HPDE6-E6E7 (cell line): ENCODE measurements at regions not wholly inside any gene's neighbourhood (a gene's known extent, or its start where the extent isn't known, plus 50 kb on each side); places are given as distances from the start of the nearest gene placed in this dataset.

Experiments used
- DNase-seq: peaks from one replicate; pipeline ENCODE4 v3.0.0; 2011; ENCODE audit warnings: missing footprints; ENCODE audit errors: extremely low spot score

DNA sequence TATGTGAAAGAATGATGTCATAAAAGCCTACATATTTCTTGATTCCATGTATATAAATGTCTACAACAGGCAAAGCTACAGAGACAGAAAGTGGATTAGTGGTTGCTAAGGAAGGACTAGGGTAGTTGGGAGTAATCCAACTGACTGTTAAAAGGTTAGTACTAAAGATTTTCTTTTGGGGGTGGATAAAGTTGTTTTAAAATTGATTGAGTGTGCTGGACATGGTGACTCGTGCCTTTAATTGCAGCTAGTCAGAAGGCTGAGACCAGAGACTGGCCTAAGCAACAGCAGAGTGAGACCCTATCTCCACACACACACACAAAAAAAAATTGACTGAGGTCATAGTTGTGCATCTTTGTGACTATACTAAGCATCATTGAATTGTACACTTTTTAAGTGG, 234.3 kb downstream of the C12orf50 start:
- DNase-seq, result no peak

DNA sequence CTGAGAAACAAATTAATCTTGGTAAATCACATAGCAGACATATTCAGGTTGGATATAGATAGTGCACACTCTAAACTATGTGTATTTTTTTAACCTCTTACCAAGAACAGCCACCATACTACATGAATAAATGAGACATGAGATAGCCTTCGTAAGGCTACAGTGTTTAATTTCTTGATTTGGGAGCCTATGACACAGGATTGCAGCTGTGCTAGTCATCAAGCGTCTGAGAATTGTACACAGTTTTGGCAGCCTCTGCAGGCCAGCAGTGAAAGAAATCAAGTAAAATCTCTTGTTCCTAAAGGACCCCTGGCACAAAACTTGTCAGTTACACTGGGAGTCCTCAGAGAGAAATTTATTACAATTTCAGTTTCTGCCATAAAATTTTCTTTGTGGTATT, 236.1 kb downstream of the C12orf50 start:
- DNase-seq, result no peak

DNA sequence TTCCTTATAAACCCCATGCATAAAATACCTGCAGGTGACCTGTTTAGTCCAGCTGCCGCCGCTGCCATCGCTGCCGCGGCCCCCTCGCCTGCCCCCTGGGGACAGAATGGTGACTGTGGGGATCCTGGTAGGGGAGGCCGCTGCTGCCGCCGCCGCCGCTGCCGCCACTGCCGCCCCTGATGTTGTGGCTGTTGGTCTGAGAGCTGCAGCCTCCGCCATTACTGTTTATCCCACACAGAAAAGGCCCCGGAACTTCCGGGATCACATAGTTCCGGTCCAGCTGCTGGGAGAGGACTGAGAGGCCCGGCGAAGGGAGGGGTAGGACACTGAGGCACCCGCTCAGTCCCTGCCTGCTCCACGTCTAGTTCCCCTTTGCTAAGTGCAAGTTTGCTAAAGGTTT, 244.9 kb downstream of the C12orf50 start:
- no peak for DNase-seq

DNA sequence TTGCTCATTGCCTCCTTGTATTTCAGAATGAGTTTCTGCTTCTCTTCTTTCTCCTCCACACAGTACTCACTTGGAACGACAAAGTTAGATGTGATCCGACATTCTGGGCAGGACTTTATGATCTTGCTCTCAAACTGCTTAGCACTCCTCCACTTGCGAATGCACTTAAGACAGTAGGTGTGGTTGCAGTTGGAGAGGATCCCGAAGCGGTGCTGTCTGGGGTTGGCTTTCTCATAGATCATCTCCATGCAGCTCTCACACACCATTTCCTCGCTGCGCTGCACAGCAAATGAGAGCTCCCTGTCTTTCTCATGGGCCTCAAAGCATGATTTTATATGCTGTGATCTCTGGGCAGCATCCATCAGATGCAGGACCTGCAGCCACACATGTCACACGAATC, 245.7 kb downstream of the C12orf50 start:
- no peak for DNase-seq

DNA sequence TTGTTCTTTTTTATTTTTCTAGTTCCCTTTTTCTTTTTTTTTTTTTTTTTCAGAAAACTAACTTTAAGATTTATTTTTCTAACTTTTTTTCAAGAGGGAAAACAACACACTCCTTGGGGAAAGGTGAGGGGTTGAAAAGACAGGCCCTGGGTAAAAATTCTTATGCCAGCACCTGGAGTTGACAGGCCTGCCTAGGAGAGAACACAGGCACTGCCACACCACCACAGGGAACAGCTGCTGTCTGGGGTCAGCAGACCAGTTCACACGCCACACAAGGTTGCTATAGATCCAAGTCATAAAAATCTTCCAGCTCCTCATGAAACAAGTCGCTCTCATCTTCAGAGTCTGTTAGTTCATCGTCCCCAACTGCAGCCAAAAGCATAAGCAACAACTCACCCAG, 246.4 kb downstream of the C12orf50 start:
- no peak for DNase-seq

DNA sequence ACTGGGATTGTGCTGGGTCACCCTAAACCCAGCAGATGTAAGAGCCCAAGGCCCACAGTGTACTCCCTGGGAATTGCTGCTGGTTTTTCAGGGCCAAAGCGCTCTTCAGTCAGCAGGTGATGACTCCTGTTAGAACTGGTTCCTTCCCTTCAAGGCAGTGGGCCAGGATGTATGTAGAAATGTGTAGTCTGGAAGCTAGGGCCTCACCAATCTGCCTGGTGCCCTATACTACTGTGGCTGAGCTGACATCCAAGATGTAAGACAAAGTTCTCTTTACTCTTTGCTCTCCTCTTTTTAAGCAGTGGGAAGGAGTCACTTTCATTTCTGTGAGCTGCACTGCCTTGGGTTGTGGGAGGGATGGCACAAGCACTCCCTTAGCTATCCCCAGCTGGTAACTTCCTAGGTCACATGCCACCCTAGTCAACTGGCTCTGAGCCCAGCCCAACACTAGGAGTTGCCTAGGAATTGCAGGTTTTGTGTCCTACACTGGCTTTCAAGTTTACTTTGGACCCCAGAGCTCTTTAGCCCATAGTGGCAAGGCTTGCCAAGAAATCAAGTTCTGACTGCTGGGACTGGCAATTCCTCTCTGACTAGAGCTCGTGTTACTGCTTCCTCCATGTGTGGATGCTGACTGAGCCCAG, 249.2 kb downstream of the C12orf50 start:
- DNase-seq, result no peak

DNA sequence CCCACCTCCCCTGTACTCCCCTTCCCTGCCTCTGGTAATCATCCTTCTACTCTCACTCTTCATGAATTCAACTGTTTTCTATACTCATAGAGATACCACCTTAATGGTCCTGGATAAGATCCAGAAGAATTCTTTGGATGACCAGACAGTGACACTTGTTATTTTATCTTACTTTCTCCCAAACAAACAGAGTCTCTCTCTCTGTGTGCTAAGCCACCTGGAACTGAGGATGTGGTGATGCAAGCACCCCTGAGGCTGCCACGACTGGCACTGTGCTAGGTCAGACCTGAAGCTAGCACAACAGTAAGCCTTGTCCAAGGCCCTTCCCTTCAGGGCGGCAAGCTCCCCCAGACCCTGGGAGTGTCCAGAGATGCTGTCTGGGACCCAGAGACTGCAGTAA, 250.2 kb downstream of the C12orf50 start:
- no peak for DNase-seq

DNA sequence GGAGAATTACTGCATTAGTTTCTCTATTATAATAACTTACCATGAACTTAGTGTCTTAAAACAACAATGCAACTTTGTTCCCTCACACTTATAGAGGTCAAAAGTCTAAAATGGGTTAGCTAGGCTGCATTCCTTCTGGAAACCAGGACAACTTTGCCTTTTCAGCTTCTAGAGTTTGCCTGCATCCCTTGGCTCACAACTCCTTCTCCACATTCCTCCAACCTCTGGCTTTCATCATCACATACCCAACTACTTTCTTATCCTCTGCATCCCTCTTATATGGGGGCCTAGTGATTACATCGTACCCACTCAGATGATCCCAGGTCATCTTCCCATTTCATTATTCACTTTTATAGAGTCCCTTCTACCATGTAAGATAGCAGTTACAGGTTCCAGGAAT, 251.1 kb downstream of the C12orf50 start:
- no peak for DNase-seq

DNA sequence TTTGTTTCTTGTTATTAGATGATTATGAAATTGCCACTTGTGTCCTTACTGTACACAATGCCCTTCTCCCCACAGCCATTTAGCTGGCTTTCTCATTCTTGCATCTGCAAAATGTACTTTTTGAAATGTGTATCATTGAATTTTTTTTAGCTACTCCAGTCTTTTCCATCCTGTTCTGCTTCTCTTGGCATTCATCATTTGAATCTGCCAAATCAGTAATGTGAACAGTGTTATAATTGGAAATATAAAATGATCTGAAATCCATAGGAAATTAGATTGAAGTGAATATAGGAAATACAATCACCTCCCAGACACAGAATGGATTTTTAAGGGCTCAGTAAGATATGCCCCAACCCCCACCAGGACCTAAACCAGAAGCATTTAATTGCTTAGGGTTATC, 253.4 kb downstream of the C12orf50 start:
- DNase-seq, result no peak

DNA sequence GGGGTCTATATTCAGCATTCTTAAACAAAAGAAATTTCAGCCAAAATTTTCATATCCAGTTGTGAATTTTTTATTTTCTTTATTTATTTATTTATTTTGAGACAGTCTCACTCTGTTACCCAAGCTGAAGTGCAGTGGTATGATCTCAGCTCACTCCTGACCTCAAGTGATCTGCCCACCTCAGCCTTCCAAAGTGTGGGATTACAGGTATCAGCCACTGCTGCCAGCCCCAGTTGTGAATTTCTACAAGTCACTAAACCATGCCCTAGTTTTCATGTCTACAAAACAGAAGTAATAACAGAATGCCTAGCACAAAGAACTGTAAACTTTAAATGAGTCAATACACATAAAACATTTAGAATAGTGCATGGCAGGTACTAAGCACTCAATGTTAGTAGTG, 254.2 kb downstream of the C12orf50 start:
- no peak for DNase-seq

DNA sequence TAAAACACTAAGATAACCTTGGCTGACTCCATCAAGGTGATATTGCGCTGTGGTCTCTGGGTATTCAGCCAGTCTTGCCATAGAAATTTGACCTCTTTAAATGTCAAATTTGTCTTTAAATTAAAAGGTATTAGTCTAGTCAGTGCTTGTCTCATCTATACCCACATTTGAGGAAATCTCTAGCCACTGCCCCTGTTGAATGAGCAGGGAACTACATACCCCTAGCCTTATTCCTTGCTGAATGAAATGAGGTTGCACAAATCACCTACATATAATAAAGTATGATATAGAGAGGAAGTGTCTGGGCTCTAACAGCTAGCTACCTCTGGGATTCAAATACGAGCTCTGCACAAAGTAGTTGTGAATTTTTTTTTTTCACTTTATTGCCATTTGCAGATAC, 256.8 kb downstream of the C12orf50 start:
- DNase-seq, result no peak

DNA sequence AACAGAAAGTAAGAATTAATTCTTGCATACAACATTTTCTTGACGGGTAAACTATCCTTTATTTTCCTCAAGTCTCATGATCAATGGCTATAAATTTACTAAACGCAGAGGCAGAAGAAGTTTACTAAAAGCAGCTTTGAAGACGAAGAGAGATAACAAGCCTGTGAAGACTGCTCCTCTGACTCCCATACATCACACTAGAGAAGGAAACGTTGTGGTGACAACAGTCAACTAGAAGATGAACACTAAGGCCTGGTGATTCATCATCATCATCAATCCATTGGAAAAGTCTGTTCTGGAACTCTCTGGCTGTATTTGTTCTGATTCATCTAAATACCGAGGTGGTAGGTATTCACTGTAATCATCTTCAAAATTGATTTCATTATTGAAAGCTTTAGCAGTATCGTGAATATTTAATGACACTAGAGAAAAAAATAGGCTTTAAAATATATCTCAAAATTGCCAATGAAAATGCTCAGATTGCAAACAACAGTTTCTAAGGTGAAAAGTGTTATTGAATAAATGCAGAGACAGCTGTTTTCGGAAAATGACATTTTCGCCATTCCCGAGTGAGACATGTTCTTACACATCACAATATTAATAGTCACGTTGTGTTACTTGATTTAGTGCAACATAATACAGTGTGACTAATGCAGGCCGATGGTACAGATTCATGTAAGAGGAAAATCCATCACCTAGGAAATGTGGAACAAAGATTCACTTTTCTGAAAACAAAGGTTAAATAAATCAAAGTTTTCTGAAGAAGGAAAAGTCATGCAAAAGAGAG, 260.5 kb downstream of the C12orf50 start:
- no peak for DNase-seq

DNA sequence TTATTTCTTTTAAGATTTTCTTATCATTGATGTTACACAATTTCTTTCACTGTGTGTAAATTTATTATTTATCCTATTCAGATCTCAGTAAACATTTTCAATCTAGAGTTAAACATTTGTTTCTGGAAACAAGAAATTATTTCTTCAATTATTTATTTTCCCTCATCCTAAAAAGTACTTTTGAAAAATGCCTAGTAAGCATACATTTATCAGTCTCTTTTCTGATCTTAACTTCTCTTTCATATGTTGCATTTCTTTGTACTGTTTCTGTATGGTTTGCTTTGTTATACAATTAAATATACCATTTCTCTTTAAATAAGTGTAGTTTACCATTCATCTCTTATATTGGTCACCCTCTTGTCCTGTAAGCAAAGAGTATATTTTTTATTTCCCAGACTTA, 263.2 kb downstream of the C12orf50 start:
- no peak for DNase-seq

DNA sequence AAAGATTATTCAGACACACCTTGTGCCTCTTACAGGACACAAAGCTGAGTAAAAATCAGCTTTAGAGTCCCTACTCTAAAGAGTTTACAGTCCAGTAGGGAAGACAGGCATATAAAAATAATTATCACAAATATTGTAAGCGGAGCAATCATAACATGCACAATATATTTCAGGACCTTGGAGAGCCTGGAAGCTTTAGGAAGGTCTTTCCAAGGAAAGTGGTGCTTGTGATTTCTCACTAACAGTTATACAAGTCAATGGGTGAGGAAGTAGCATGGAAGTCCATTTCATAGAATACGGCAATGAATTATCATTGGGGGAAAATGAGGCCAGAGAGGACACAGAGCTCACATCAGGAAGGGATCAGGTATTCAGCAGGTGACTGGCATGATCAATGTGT, 268.3 kb downstream of the C12orf50 start:
- no peak for DNase-seq

DNA sequence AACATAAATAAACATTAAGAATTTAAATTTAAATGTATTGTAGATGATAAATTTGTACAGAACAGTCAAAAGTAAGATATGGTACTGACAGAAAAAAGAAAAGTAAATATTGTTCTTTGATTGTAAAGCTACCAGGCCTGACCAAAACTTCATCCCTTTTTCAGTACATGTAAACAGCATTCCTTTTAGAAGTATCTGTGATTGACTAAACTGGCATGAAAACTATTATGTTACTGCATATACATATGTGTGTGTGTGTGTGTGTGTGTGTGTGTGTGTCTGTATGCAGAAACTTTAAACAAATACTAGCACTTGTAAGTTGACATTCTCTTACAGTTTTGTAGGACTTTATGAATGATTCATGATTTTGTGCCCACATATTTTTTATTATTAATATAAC, 270.9 kb downstream of the C12orf50 start:
- DNase-seq, result no peak

DNA sequence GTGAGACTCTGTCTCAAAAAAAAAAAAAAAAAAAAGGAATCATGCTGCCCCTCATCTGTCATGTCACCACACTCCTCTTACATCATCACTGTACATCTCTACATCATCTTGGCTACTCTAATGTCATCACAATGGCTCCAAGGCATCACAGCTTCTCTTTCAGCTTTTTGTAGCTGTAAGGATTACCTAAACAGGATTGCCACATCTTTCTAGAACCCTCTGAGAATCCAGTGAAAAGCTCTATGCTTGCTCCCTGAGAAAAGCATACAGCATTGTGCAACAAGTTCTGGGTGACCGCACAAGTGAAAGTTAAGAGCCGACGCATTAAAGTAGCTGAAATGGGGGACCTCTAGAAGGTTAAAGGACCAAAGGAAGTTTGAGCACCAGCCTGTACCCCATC, 272.5 kb downstream of the C12orf50 start:
- no peak for DNase-seq

DNA sequence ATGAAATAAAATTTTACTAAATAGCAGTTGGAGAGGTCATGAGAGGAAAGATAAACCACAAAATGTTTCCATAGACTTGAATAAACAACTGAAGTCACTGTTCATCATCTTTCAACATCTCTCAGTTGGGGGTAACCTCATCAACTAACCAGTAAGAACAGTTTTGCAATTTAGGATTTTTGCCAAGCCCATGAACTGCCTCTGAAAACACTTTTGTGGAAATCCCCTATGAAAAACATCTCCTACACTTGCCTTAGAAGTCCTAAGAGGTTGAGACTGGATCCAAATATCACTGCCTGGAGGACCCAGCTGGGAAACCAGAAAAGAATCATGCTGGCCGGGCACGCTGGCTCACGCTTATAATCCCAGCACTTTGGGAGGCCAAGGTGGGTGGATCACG, 273.1 kb downstream of the C12orf50 start:
- DNase-seq, result no peak

DNA sequence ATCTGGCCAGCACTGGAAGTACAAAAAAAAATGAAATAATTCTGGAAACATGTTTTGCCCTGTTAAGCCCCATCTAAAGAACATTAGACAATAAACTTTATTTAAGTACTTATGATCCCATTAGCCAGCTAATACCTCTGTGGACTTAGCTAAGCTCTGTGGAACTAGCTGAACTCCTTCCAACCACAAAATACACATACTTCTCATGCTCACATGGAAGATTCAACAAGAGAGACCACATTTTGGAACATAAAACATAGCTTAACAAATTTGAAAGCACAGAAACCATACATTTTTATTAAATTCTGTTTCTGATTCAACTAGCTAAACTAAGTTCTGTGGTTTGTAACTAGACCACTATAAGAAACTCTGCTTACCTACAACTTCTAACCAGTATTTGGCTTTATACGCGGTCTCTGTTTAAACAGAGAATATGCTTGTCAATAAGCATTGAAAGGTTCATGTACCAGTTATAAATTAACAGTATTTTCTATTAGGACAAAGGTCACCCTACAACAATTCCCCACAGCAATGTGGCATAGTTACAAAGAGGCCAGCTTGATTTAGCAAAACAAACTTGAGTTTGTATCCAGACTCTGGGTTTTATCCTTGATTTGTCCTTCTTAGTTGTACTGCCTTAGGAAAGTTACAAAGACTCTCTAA, 300.1 kb downstream of the C12orf50 start:
- DNase-seq, result no peak

DNA sequence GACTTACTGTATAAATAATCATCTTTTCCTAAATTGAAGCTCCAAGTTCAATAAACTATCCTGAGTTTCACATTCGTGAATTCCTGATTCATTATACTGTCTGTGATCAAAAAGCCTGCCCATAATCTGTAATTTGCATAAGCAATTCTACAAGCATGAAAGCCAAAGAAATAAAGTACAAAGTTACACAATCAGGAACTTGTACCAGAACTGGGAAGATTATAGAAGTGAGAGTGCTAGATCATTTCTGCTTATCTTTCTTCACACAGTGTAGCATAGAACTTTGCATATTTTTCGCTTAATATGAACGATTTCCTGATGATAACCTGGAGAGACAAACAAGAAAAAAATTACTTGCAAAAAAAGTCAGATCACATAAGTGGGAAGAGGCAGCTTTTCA, 308.2 kb downstream of the C12orf50 start:
- DNase-seq, result no peak

DNA sequence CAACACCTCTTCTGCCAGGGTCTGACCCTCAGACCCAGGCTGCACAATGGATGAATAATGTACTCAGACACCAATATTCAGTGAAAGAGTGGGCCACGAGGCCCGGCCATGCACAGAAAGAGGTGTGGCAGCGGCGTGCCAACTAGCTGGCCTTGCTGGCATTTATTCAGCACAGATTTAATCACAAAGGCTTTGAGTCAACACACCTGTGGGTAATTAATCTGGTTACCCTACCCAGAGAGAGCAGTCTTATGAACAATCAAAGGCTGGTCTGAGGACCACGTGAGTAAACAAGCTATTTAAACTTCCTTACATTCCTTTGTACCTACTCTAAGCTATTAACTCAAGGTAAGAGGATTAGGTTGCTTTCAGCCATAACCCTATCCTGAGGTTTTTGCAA, 324.8 kb downstream of the C12orf50 start:
- no peak for DNase-seq

DNA sequence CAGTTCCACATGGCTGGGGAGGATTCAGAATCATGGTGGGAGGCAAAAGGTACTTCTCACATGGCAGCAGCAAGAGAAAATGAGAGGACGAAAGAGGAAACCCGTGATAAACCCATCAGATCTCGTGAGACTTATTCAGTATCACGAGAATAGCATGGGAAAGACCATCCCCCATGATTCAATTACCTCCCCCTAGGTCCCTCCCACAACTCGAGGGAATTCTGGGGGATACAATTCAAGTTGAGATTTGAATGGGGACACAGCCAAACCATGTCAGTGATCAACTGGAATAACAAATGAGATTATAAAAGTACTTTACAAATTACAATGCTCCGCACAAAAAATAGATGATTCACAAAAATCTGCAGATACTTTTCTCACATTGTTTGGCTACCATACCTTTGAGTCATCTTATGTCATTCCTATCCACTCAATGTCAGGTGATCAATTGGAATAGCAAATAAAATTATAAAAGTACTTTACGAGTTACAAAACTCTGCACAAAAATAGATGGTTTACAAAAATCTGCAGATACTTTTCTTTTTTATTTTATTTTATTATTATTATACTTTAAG, 338.9 kb downstream of the C12orf50 start:
- DNase-seq, result no peak

DNA sequence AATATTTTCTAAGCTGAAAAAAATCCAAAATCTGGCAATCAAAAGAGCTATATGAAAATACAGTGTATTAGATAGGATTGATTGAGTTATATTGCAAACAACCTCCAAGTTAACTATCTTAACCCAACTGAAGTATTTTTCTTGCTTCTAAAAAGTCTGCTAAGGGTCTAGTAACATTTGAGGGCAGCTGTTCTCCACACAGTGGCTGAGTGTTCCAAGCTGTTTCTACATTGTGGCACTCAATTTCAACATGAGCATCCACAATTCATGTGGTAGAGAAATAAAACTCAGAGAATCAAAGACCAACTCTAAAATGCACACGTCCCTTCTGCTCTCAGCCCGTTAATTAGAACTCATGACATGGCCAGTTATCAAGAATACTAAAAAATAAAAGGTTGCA, 340.0 kb downstream of the C12orf50 start:
- DNase-seq, result no peak

DNA sequence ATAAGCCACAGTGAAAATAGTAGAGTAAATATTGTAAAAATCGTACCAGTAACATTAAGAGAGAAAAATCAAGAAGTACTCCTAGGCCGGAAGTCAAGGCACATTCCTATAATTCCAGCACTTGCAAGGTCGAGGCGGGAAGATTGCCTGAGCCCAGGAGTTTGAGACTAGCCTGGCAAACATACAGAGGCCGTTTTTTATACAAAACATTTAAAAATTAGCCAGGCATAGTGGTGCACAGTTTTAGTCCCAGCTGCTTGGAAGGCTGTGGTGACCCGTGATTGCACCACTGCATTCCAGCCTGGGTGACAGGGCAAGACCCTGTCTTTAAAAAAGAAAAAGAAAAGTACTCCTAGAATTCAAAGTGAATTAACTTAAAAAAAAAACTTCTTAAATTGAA, 341.8 kb downstream of the C12orf50 start:
- DNase-seq, result no peak
